Esophagus muscularis mucosa (tissue), 4 donors: ENCODE measurements at regions not wholly inside any gene's neighbourhood (a gene's known extent, or its start where the extent isn't known, plus 50 kb on each side); places are given as distances from the start of the nearest gene placed in this dataset.

Source experiments
- DNase-seq: peaks from one replicate; pipeline ENCODE4 v3.0.0-alpha.2; 2017; ENCODE audit errors: extremely low spot score
- H3K27ac ChIP-seq, 4 donors: fragments of 200-600 bp; sonication (generic); replicated peaks in 1 of 4; 1 replicate in 3 of 4; 2 replicates in 1 of 4; pipeline ENCODE4 v1.5.1; 2016 to 2019; ENCODE audit warnings: mild to moderate bottlenecking in 1 of 4
- H3K27me3 ChIP-seq, 4 donors: fragments of 200-600 bp; sonication (generic); one replicate each; pipeline versions ENCODE4 v1.5.1 to v1.6.0; 2016 to 2019
- H3K36me3 ChIP-seq, 4 donors: fragments of 200-600 bp; sonication (generic); one replicate each; pipeline ENCODE4 v1.5.1; 2016 to 2019
- H3K4me1 ChIP-seq, 4 donors: fragments of 200-600 bp; sonication (generic); one replicate each; pipeline ENCODE4 v1.5.1; 2016 to 2019
- H3K4me3 ChIP-seq, 4 donors: fragments of 200-600 bp; sonication (generic); 1 replicate in 2 of 4; 2 replicates in 2 of 4; pipeline ENCODE4 v1.5.1; 2016 to 2019; ENCODE audit warnings: mild to moderate bottlenecking in 4 of 4, moderate library complexity in 1 of 4
- H3K9me3 ChIP-seq, 4 donors: fragments of 200-600 bp; sonication (generic); 1 replicate in 3 of 4; 2 replicates in 1 of 4; pipeline ENCODE4 v1.5.1; 2016 to 2019
- EP300 ChIP-seq: sonication (generic); formaldehyde crosslinking; IDR thresholded peaks from one replicate; pipeline ENCODE4 v1.6.1; 2017; ENCODE audit warnings: antibody characterized with exemption
- POLR2A ChIP-seq: fragments of 450-650 bp; IDR thresholded peaks from one replicate; pipeline ENCODE4 v1.6.1; 2017; ENCODE audit warnings: antibody characterized with exemption, moderate library complexity, mild to moderate bottlenecking, low read depth
- POLR2AphosphoS5 ChIP-seq, 2 donors: sonication (generic); formaldehyde crosslinking; IDR thresholded peaks; one replicate each; pipeline ENCODE4 v1.6.1; 2017; ENCODE audit warnings: antibody characterized with exemption in 2 of 2
- WGBS: methylation state at CpG from one replicate; pipeline ENCODE4 v1.1.5; 2018; 5-methylcytosine and 5-hydroxymethylcytosine counted together
- intact Hi-C: fragments of 100-400 bp; cut with DNase I; formaldehyde crosslinking; loops from one replicate; pipeline ENCODE4 v1.15.1; 2023
- small RNA-seq, 3 donors: library from RNA; depleted of rRNA; stranded (forward); fragments of <200 nt; gene quantifications; one replicate each; pipeline ENCODE3, GENCODE V24; 2016
- TF ChIP-seq, protein P1 (sequence below), 3 experiments: fragments of 200-600 bp in 2 of 3; fragments of 450-650 bp in 1 of 3; sonication (generic) in 2 of 3; IDR thresholded peaks; one replicate each; pipeline ENCODE4 v1.5.1; 2017 to 2019; ENCODE audit warnings: antibody characterized with exemption in 3 of 3, mild to moderate bottlenecking in 2 of 3, moderate library complexity in 1 of 3

DNA sequence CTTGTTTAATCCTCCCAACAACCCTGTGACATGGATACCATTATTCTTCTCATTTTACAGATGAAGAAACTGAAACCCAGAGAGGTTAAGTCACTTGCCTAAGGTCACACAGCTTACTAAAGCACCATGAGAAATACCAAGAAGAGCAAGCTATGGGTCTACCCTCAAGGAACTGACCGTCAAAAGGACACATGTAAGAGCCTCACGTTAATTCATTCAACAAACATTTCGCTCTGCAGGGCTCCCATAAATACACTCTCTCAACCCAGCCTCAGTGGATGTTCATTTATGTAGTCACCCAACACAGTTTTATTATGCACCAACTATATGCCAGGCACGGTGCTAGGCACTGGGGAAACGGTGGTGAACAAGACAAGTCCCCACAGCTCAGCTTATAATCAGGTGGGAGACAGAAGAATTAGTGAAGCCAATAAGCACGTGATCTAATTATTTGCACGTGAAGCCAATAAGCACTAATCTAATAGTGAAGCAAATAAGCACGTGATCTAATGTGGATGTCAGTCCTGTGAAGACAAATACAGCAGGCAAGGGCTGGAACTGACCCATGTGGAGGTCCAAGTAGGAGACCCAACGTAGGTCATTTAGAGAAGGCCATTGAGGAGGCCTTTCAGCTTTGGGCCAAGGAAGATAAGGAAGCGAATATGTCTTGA lies 52.1 kb upstream of the ZBTB40 start:
- Histone ChIP-seq H3K4me1 (no peaks in the 10 kb centered on the region), H3K27me3 (peaks cover 0 to 78% (median 0%) of the 10 kb centered on the region in 4 donors), H3K27ac (no peak overlapping the region), H3K4me3 (no peak overlapping the region), H3K36me3 (no peaks in the 10 kb centered on the region), H3K9me3 (no peaks in the 10 kb centered on the region)
- DNase-seq = no peak
- no peak for TF ChIP-seq EP300
- no peak for TF ChIP-seq POLR2A
- TF ChIP-seq, protein P1, sequence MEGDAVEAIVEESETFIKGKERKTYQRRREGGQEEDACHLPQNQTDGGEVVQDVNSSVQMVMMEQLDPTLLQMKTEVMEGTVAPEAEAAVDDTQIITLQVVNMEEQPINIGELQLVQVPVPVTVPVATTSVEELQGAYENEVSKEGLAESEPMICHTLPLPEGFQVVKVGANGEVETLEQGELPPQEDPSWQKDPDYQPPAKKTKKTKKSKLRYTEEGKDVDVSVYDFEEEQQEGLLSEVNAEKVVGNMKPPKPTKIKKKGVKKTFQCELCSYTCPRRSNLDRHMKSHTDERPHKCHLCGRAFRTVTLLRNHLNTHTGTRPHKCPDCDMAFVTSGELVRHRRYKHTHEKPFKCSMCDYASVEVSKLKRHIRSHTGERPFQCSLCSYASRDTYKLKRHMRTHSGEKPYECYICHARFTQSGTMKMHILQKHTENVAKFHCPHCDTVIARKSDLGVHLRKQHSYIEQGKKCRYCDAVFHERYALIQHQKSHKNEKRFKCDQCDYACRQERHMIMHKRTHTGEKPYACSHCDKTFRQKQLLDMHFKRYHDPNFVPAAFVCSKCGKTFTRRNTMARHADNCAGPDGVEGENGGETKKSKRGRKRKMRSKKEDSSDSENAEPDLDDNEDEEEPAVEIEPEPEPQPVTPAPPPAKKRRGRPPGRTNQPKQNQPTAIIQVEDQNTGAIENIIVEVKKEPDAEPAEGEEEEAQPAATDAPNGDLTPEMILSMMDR (IDR thresholded peaks at IDR 0.05) = no peak
- TF ChIP-seq POLR2AphosphoS5 (IDR thresholded peaks at IDR 0.05) = no peak
- intact Hi-C loops = no loop called here
- WGBS = 92% methylated on average over 10 of the region's 10 CpGs

Small RNAs in the stretch of these regions (small RNA-seq; reads per million reads assigned to genes)
- 0 reads per million in 3 donors for gene MIR4418
